CD14-positive monocyte (primary cell): ENCODE measurements at regions not wholly inside any gene's neighbourhood (a gene's known extent, or its start where the extent isn't known, plus 50 kb on each side); places are given as distances from the start of the nearest gene placed in this dataset.

Experiments
- DNase-seq, 3 donors: peaks; one replicate each; pipeline ENCODE4 v3.0.0-alpha.2; 2011 to 2022
- H2AFZ ChIP-seq: 2 replicates; pipeline ENCODE4 v1.6.0; 2012; ENCODE audit warnings: mild to moderate bottlenecking, low read depth, low read length, inconsistent platforms; ENCODE audit not compliant: insufficient read depth, poor library complexity, severe bottlenecking
- H3K27ac ChIP-seq, 2 donors: 1 replicate in 1 of 2; 2 replicates in 1 of 2; pipeline ENCODE4 v1.5.1; 2012 to 2013; ENCODE audit warnings: low read length in 2 of 2, control low read depth in 1 of 2, inconsistent platforms in 1 of 2, low read depth in 1 of 2, mild to moderate bottlenecking in 1 of 2
- H3K27me3 ChIP-seq, 2 donors: one replicate each; pipeline versions ENCODE4 v1.6.0 to v1.6.1; 2011 to 2013; ENCODE audit warnings: low read length in 2 of 2; ENCODE audit not compliant: control insufficient read depth in 2 of 2, insufficient read depth in 2 of 2
- H3K36me3 ChIP-seq, 2 donors: replicated peaks in 1 of 2; 1 replicate in 1 of 2; 2 replicates in 1 of 2; pipeline versions ENCODE4 v1.5.1 to v1.6.1; 2012 to 2013; ENCODE audit warnings: low read length in 2 of 2, control low read depth in 1 of 2, inconsistent platforms in 1 of 2, mild to moderate bottlenecking in 1 of 2; ENCODE audit not compliant: insufficient read depth in 2 of 2, control insufficient read depth in 1 of 2
- H3K4me1 ChIP-seq, 2 donors: 1 replicate in 1 of 2; 2 replicates in 1 of 2; pipeline versions ENCODE4 v1.5.1 to v1.6.1; 2012 to 2013; ENCODE audit warnings: low read length in 2 of 2, control low read depth in 1 of 2, inconsistent platforms in 1 of 2, mild to moderate bottlenecking in 1 of 2, moderate library complexity in 1 of 2; ENCODE audit not compliant: insufficient read depth in 2 of 2, control insufficient read depth in 1 of 2
- H3K4me2 ChIP-seq: replicated peaks from 2 replicates; pipeline ENCODE3; 2012; ENCODE audit warnings: low read length, moderate library complexity, mild to moderate bottlenecking; ENCODE audit not compliant: poor library complexity, severe bottlenecking; ENCODE audit errors: extremely low read depth
- H3K4me3 ChIP-seq, 3 experiments: fragments of 200-600 bp in 1 of 3; sonication (generic) in 1 of 3; replicated peaks in 1 of 3; 1 replicate in 2 of 3; 2 replicates in 1 of 3; pipeline ENCODE4 v1.5.1; 2011 to 2013; ENCODE audit warnings: low read length in 3 of 3, mild to moderate bottlenecking in 3 of 3, control low read depth in 2 of 3, low read depth in 2 of 3, inconsistent platforms in 1 of 3, moderate library complexity in 1 of 3
- H3K79me2 ChIP-seq: 2 replicates; pipeline ENCODE4 v1.6.0; 2012; ENCODE audit warnings: mild to moderate bottlenecking, control low read depth, inconsistent platforms, low read length, moderate library complexity; ENCODE audit not compliant: insufficient read depth
- H3K9ac ChIP-seq: 2 replicates; pipeline ENCODE4 v1.6.0; 2017; ENCODE audit warnings: low read length, mild to moderate bottlenecking; ENCODE audit not compliant: insufficient read depth, poor library complexity, severe bottlenecking
- H3K9me3 ChIP-seq, 2 donors: replicated peaks in 1 of 2; 1 replicate in 1 of 2; 2 replicates in 1 of 2; pipeline versions ENCODE4 v1.5.1 to v1.6.1; 2012 to 2013; ENCODE audit warnings: low read length in 2 of 2, control low read depth in 1 of 2; ENCODE audit not compliant: control insufficient read depth in 1 of 2, insufficient read depth in 1 of 2
- H4K20me1 ChIP-seq: 2 replicates; pipeline ENCODE4 v1.6.0; 2012; ENCODE audit warnings: mild to moderate bottlenecking, low read length, control low read depth, moderate library complexity; ENCODE audit not compliant: insufficient read depth
- H3K27ac Mint-ChIP-seq, 7 donors: one replicate each; pipeline ENCODE4 v1.8.0; 2020; ENCODE audit warnings: mild to moderate bottlenecking in 7 of 7, mixed read lengths in 7 of 7, moderate library complexity in 6 of 7, inconsistent platforms in 2 of 7
- H3K27me3 Mint-ChIP-seq, 3 donors: one replicate each; pipeline ENCODE4 v1.8.0; 2021 to 2022; ENCODE audit warnings: low read depth in 3 of 3, mild to moderate bottlenecking in 3 of 3, mixed read lengths in 3 of 3, moderate library complexity in 3 of 3, inconsistent platforms in 1 of 3
- H3K36me3 Mint-ChIP-seq, 2 donors: one replicate each; pipeline ENCODE4 v1.8.0; 2020; ENCODE audit warnings: mixed read lengths in 2 of 2, inconsistent platforms in 1 of 2, mild to moderate bottlenecking in 1 of 2
- H3K4me1 Mint-ChIP-seq: one replicate; pipeline ENCODE4 v1.8.0; 2020; ENCODE audit warnings: mild to moderate bottlenecking, mixed read lengths
- H3K4me3 Mint-ChIP-seq, 2 donors: one replicate each; pipeline ENCODE4 v1.8.0; 2020; ENCODE audit warnings: mild to moderate bottlenecking in 2 of 2, mixed read lengths in 2 of 2, moderate library complexity in 1 of 2
- H3K9me3 Mint-ChIP-seq, 7 donors: one replicate each; pipeline ENCODE4 v1.8.0; 2020 to 2022; ENCODE audit warnings: mixed read lengths in 7 of 7, mild to moderate bottlenecking in 6 of 7, moderate library complexity in 6 of 7, inconsistent platforms in 2 of 7
- WGBS: methylation state at CpG from one replicate; pipeline ENCODE4 v1.1.5; 2013; ENCODE audit warnings: missing lambda C conversion rate; ENCODE audit not compliant: insufficient coverage; 5-methylcytosine and 5-hydroxymethylcytosine counted together
- intact Hi-C, 2 donors: fragments of 100-400 bp; cut with micrococcal nuclease; formaldehyde crosslinking; loops; one replicate each; pipeline versions ENCODE4 v1.15.0 to v1.15.1; 2023
- TF ChIP-seq, protein P1 (sequence below): fragments of 200-600 bp; IDR thresholded peaks from one replicate; pipeline ENCODE4 v1.8.0; 2022; ENCODE audit warnings: antibody characterized with exemption, mild to moderate bottlenecking

DNA sequence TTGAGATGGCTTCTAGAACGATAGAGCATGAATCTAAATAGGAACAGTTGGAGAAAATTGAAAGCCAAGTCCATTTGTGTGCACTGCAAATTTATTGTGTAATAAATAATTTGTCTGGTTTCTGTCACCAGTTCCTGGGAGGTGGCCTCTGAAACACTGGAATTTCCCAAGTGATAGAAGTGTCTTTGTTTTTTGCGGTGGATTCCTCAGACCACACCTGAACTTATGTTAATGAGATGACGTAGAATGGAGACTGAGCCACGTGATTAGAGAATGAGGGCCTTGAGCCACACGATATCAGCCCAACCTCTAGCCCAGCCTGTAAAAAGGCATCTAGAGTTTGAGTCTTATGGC lies 105.1 kb downstream of the MSX2 start:
- WGBS: 80% methylated on average over 2 of the region's 5 CpGs
- Histone ChIP-seq H4K20me1 (no peaks in the 10 kb centered on the region), H3K79me2 (no peaks in the 10 kb centered on the region), H3K4me3 (no peak overlapping the region), H3K9me3 (no peaks in the 10 kb centered on the region), H3K36me3 (no peaks in the 10 kb centered on the region), H3K27ac (no peak overlapping the region), H3K4me1 (no peaks in the 10 kb centered on the region), H2AFZ (no peak overlapping the region), H3K9ac (no peak overlapping the region), H3K4me2 (no peak overlapping the region), H3K27me3 (no peaks in the 10 kb centered on the region)
- Mint-ChIP-seq H3K36me3 (no peaks in the 10 kb centered on the region), H3K27me3 (peaks cover 0 to 4% (median 3%) of the 10 kb centered on the region in 3 donors), H3K27ac (no peak overlapping the region), H3K4me3 (no peak overlapping the region), H3K4me1 (no peaks in the 10 kb centered on the region), H3K9me3 (peaks cover 0 to 4% (median 0%) of the 10 kb centered on the region in 7 donors)
- TF ChIP-seq, protein P1, sequence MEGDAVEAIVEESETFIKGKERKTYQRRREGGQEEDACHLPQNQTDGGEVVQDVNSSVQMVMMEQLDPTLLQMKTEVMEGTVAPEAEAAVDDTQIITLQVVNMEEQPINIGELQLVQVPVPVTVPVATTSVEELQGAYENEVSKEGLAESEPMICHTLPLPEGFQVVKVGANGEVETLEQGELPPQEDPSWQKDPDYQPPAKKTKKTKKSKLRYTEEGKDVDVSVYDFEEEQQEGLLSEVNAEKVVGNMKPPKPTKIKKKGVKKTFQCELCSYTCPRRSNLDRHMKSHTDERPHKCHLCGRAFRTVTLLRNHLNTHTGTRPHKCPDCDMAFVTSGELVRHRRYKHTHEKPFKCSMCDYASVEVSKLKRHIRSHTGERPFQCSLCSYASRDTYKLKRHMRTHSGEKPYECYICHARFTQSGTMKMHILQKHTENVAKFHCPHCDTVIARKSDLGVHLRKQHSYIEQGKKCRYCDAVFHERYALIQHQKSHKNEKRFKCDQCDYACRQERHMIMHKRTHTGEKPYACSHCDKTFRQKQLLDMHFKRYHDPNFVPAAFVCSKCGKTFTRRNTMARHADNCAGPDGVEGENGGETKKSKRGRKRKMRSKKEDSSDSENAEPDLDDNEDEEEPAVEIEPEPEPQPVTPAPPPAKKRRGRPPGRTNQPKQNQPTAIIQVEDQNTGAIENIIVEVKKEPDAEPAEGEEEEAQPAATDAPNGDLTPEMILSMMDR: no peak
- DNase-seq: no peak
- intact Hi-C loops: no loop called here

DNA sequence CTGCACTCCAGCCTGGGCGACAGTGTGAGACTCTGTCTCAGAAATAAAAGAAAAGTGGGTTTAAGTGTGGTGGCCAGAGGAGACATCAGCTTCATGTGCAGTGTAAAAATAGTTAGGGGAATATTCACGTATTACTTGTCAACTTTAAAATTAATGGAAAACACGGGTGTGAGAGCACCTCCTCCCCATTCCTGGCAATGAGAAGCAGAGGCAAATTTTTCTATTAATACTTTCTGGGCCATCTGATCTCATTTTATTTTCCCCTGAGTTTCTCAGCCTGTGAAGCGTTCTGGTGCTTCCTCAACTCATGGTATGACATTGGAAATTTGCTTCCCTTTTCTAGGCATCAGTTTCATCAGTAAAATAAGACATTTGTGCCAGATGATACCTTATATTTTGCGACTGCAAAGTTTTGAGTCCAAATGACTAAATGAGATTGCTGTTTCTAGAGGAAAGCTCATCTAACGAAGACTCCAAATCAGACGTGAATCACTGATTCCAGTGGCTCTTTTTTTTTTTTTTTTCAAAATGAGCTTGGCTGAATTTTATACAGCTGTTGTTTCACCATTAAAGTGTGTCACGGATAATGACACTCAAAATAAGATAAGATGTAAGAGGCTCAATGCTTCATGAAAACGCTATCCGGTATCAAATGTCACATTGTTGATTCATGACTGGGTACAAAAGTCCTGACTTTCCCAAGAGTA lies 104.6 kb downstream of the MSX2 start:
- intact Hi-C loops: no loop called here
- H3K4me1 ChIP-seq: no peaks in the 10 kb centered on the region
- no peaks in the 10 kb centered on the region for H3K36me3 ChIP-seq
- no peaks in the 10 kb centered on the region for H4K20me1 ChIP-seq
- Mint-ChIP-seq H3K27ac (no peak overlapping the region), H3K9me3 (peaks cover 0 to 4% (median 0%) of the 10 kb centered on the region in 7 donors), H3K4me3 (no peak overlapping the region), H3K27me3 (peaks cover 0 to 4% (median 3%) of the 10 kb centered on the region in 3 donors), H3K4me1 (no peaks in the 10 kb centered on the region), H3K36me3 (no peaks in the 10 kb centered on the region)
- 90% methylated on average over 5 of the region's 10 CpGs for WGBS
- H3K9me3 ChIP-seq: peaks cover 0 to 1% of the 10 kb centered on the region in 2 donors
- H3K4me3 ChIP-seq: no peak overlapping the region
- H3K79me2 ChIP-seq: no peaks in the 10 kb centered on the region
- DNase-seq: no peak
- no peak overlapping the region for H3K9ac ChIP-seq
- H3K27me3 ChIP-seq: no peaks in the 10 kb centered on the region
- no peak overlapping the region for H2AFZ ChIP-seq
- TF ChIP-seq, protein P1: no peak
- no peak overlapping the region for H3K4me2 ChIP-seq
- H3K27ac ChIP-seq: no peak overlapping the region
